H1 (cell line): ENCODE measurements at regions not wholly inside any gene's neighbourhood (a gene's known extent, or its start where the extent isn't known, plus 50 kb on each side); places are given as distances from the start of the nearest gene placed in this dataset.

ENCODE experiments used
- CTCF ChIA-PET: fragments of 300-600 bp; sonication (Branson Sonifier 250); formaldehyde crosslinking; loops from one replicate; lab custom pipeline; 2021; ENCODE audit not compliant: partially characterized antibody; lab: Charles Lee
- POLR2A ChIA-PET: fragments of 300-600 bp; sonication (Branson Sonifier 250); formaldehyde crosslinking; loops from one replicate; lab custom pipeline; 2021; ENCODE audit warnings: inconsistent platforms; ENCODE audit not compliant: partially characterized antibody; lab: Charles Lee
- DNase-seq, 2 experiments: peaks; one replicate each; pipeline versions ENCODE4 v3.0.0 to v3.0.0-alpha.2; 2010 to 2022; ENCODE audit warnings: low spot score in 2 of 2, low read depth in 1 of 2, mixed read lengths in 1 of 2
- FAIRE-seq: peaks from 2 replicates; lab custom pipeline; 2011; peaks lifted over from hg19 to GRCh38; lab: Jason Lieb, UNC
- H2AFZ ChIP-seq: 2 replicates; pipeline ENCODE4 v1.8.1; 2012; ENCODE audit warnings: low read length, inconsistent platforms
- H2AK5ac ChIP-seq: 2 replicates; pipeline ENCODE4 v1.6.1; 2013; ENCODE audit warnings: low read depth, low read length
- H2BK120ac ChIP-seq: replicated peaks from 2 replicates; pipeline ENCODE3; 2013; ENCODE audit warnings: low read depth, low read length, inconsistent platforms
- H2BK12ac ChIP-seq: 2 replicates; pipeline ENCODE4 v1.6.1; 2013; ENCODE audit warnings: low read depth, low read length
- H2BK15ac ChIP-seq: 2 replicates; pipeline ENCODE4 v1.6.1; 2013; ENCODE audit warnings: low read length
- H2BK20ac ChIP-seq: 2 replicates; pipeline ENCODE4 v1.6.1; 2013; ENCODE audit warnings: low read length
- H2BK5ac ChIP-seq: 2 replicates; pipeline ENCODE4 v1.6.1; 2013; ENCODE audit warnings: low read depth, low read length
- H3K14ac ChIP-seq: 2 replicates; pipeline ENCODE4 v1.6.1; 2013; ENCODE audit warnings: inconsistent platforms; ENCODE audit not compliant: insufficient read length
- H3K18ac ChIP-seq: 2 replicates; pipeline ENCODE4 v1.6.1; 2013; ENCODE audit warnings: low read length; ENCODE audit errors: extremely low read depth
- H3K23ac ChIP-seq: 2 replicates; pipeline ENCODE4 v1.6.1; 2013; ENCODE audit warnings: inconsistent platforms; ENCODE audit not compliant: insufficient read length
- H3K23me2 ChIP-seq: 2 replicates; pipeline ENCODE4 v1.6.1; 2013; ENCODE audit warnings: low read depth, low read length
- H3K27ac ChIP-seq: 2 replicates; pipeline ENCODE4 v1.6.1; 2011; ENCODE audit warnings: low read depth, low read length, inconsistent platforms
- H3K27me3 ChIP-seq, 4 experiments: replicated peaks in 1 of 4; 1 replicate in 1 of 4; 2 replicates in 3 of 4; pipeline versions ENCODE4 v1.6.1 to v1.8.1; 2011 to 2013; ENCODE audit warnings: low read length in 3 of 4, mild to moderate bottlenecking in 3 of 4, inconsistent platforms in 2 of 4, mixed read lengths in 2 of 4, moderate library complexity in 1 of 4; ENCODE audit not compliant: control insufficient read depth in 3 of 4, insufficient read depth in 3 of 4; ENCODE audit errors: extremely low read depth in 1 of 4
- H3K36me3 ChIP-seq, 4 experiments: 2 replicates each; pipeline versions ENCODE4 v1.6.1 to v1.8.1; 2011 to 2013; ENCODE audit warnings: mild to moderate bottlenecking in 4 of 4, low read length in 3 of 4, moderate library complexity in 2 of 4, control low read depth in 1 of 4, inconsistent platforms in 1 of 4; ENCODE audit not compliant: insufficient read depth in 4 of 4, control insufficient read depth in 2 of 4
- H3K4ac ChIP-seq: replicated peaks from 2 replicates; pipeline ENCODE3; 2013; ENCODE audit warnings: low read length, low read depth, mixed read lengths, inconsistent platforms; ENCODE audit not compliant: insufficient read length
- H3K4me1 ChIP-seq, 4 experiments: replicated peaks in 1 of 4; 1 replicate in 1 of 4; 2 replicates in 3 of 4; pipeline versions ENCODE4 v1.6.1 to v1.8.1; 2011 to 2013; ENCODE audit warnings: low read length in 3 of 4, inconsistent platforms in 2 of 4, mixed read lengths in 1 of 4; ENCODE audit not compliant: insufficient read depth in 4 of 4, control insufficient read depth in 3 of 4
- H3K4me2 ChIP-seq, 2 experiments: 2 replicates each; pipeline versions ENCODE4 v1.6.1 to v1.8.1; 2011 to 2013; ENCODE audit warnings: low read depth in 2 of 2, low read length in 2 of 2, control low read depth in 1 of 2, inconsistent platforms in 1 of 2, mild to moderate bottlenecking in 1 of 2; ENCODE audit not compliant: insufficient read depth in 1 of 2
- H3K4me3 ChIP-seq, 4 experiments: fragments of 200-600, 300-600 bp in 1 of 4; sonication (generic), shearing (Covaris generic), sonication (Bioruptor Twin) in 1 of 4; 2 replicates each; pipeline versions ENCODE4 v1.5.1 to v1.8.1; 2011 to 2016; ENCODE audit warnings: low read length in 4 of 4, low read depth in 3 of 4, control low read depth in 2 of 4, inconsistent platforms in 2 of 4, mild to moderate bottlenecking in 2 of 4, mixed read lengths in 1 of 4, moderate library complexity in 1 of 4; ENCODE audit not compliant: insufficient read depth in 2 of 4; ENCODE audit errors: extremely low read depth in 1 of 4
- H3K56ac ChIP-seq: replicated peaks from 2 replicates; pipeline ENCODE3; 2013; ENCODE audit warnings: low read depth, mild to moderate bottlenecking, mixed read lengths, low read length, inconsistent platforms; ENCODE audit not compliant: insufficient read length
- H3K79me1 ChIP-seq: 2 replicates; pipeline ENCODE4 v1.6.1; 2013; ENCODE audit warnings: low read depth, low read length, control low read depth
- H3K79me2 ChIP-seq, 2 experiments: 2 replicates each; pipeline versions ENCODE4 v1.6.1 to v1.8.1; 2012 to 2013; ENCODE audit warnings: low read length in 2 of 2, mild to moderate bottlenecking in 2 of 2, inconsistent platforms in 1 of 2; ENCODE audit not compliant: insufficient read depth in 2 of 2, control insufficient read depth in 1 of 2
- H3K9ac ChIP-seq, 4 experiments: replicated peaks in 1 of 4; 1 replicate in 1 of 4; 2 replicates in 3 of 4; pipeline versions ENCODE4 v1.6.1 to v1.8.1; 2011 to 2013; ENCODE audit warnings: low read depth in 3 of 4, low read length in 3 of 4, control low read depth in 2 of 4, mild to moderate bottlenecking in 2 of 4, moderate library complexity in 2 of 4, inconsistent platforms in 1 of 4; ENCODE audit errors: extremely low read depth in 1 of 4
- H3K9me3 ChIP-seq, 2 experiments: 2 replicates each; pipeline versions ENCODE4 v1.6.1 to v1.8.1; 2012 to 2013; ENCODE audit warnings: mild to moderate bottlenecking in 2 of 2, moderate library complexity in 2 of 2, control low read depth in 1 of 2, inconsistent platforms in 1 of 2, low read depth in 1 of 2, low read length in 1 of 2, mixed read lengths in 1 of 2; ENCODE audit not compliant: insufficient read depth in 2 of 2
- H4K20me1 ChIP-seq, 2 experiments: replicated peaks in 1 of 2; 2 replicates each; pipeline versions ENCODE3 to v1.8.1; 2011 to 2013; ENCODE audit warnings: inconsistent platforms in 2 of 2, low read length in 2 of 2, mild to moderate bottlenecking in 1 of 2; ENCODE audit not compliant: insufficient read depth in 2 of 2, control insufficient read depth in 1 of 2
- H4K5ac ChIP-seq: 2 replicates; pipeline ENCODE4 v1.6.1; 2013; ENCODE audit warnings: low read length, low read depth, mixed read lengths, inconsistent platforms; ENCODE audit not compliant: insufficient read length
- H4K8ac ChIP-seq: 2 replicates; pipeline ENCODE4 v1.8.0; 2013; ENCODE audit warnings: mild to moderate bottlenecking, moderate library complexity, low read length, inconsistent platforms; ENCODE audit not compliant: insufficient read depth; ENCODE audit errors: extremely low read depth
- H4K91ac ChIP-seq: replicated peaks from 2 replicates; pipeline ENCODE3; 2013; ENCODE audit warnings: low read length, mixed read lengths, inconsistent platforms; ENCODE audit not compliant: insufficient read length
- ASH2L ChIP-seq: fragments of 200-600, 300-600 bp; sonication (generic); IDR thresholded peaks from one replicate; pipeline ENCODE4 v1.7.1; 2017; ENCODE audit warnings: low read length
- CHD1 ChIP-seq: IDR thresholded peaks from 2 replicates; pipeline ENCODE4 v1.6.1; 2012; ENCODE audit warnings: low read depth, low read length, improper control_type of control experiment
- CHD2 ChIP-seq: IDR thresholded peaks from 2 replicates; pipeline ENCODE4 v1.6.1; 2012; ENCODE audit warnings: low read length, improper control_type of control experiment
- GABPA ChIP-seq: IDR thresholded peaks from 2 replicates; pipeline ENCODE4 v1.6.1; 2011; ENCODE audit warnings: mild to moderate bottlenecking, low read length, moderate library complexity, borderline replicate concordance; ENCODE audit not compliant: insufficient read depth
- KDM4A ChIP-seq: IDR thresholded peaks from one replicate; pipeline ENCODE4 v1.7.1; 2012; ENCODE audit warnings: low read depth, mild to moderate bottlenecking, moderate library complexity, low read length, inconsistent platforms; ENCODE audit not compliant: severe bottlenecking
- POLR2A ChIP-seq, 2 experiments: IDR thresholded peaks; 1 replicate in 1 of 2; 2 replicates in 1 of 2; pipeline ENCODE4 v1.6.1; 2011; ENCODE audit warnings: low read depth in 2 of 2, low read length in 2 of 2, mild to moderate bottlenecking in 2 of 2; ENCODE audit errors: control extremely low read depth in 1 of 2
- SIX5 ChIP-seq: IDR thresholded peaks from 2 replicates; pipeline ENCODE4 v1.6.1; 2011; ENCODE audit warnings: mild to moderate bottlenecking, low read depth, low read length
- TBP ChIP-seq: IDR thresholded peaks from 2 replicates; pipeline ENCODE4 v1.6.1; 2011; ENCODE audit warnings: low read depth, low read length, improper control_type of control experiment
- TEAD4 ChIP-seq: IDR thresholded peaks from 2 replicates; pipeline ENCODE4 v1.6.1; 2012; ENCODE audit warnings: low read depth, low read length, inconsistent platforms, mixed read lengths
- ZNF274 ChIP-seq: IDR thresholded peaks from 2 replicates; pipeline ENCODE4 v1.7.0; 2012; ENCODE audit warnings: low read length, borderline replicate concordance; ENCODE audit errors: extremely low read depth
- WGBS, 2 experiments: shearing (Covaris generic) in 1 of 2; methylation state at CpG; one replicate each; pipeline versions ENCODE4 v1.1.6 to v1.1.7; 2013 to 2015; ENCODE audit warnings: low lambda C conversion rate in 2 of 2, mixed read lengths in 2 of 2, inconsistent platforms in 1 of 2, low coverage in 1 of 2, missing lambda C conversion rate in 1 of 2; ENCODE audit not compliant: insufficient replicate concordance in 2 of 2, insufficient coverage in 1 of 2, insufficient read length in 1 of 2; ENCODE audit errors: extremely low coverage in 1 of 2, missing lambda C conversion rate in 1 of 2; 5-methylcytosine and 5-hydroxymethylcytosine counted together
- TF ChIP-seq, protein P1 (sequence below): IDR thresholded peaks from 2 replicates; pipeline ENCODE4 v1.6.1; 2012; ENCODE audit warnings: inconsistent platforms

DNA sequence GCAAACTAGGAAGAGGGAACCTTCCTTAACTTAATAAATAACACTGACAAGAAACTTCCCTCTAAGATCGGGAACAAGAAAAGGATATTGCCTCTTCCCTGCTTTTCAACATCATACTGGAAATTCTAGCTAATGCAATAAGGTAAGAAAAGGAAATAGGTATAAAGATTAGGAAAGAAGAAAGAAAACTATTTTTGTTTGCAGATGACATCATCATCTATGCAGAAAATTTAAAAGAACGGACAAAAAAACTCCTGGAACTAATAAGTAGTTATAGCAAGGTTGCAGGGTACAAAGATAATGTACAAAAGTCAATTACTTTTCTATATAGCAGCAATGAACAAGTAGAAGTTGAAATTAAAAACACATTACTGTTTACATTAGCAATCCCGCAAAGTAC, 164.8 kb downstream of the WDR11 start:
- no peaks in the 10 kb centered on the region for H3K4me1 ChIP-seq
- no peak overlapping the region for H2BK20ac ChIP-seq
- H2BK5ac ChIP-seq = no peak overlapping the region
- ChIA-PET CTCF (interaction anchor here (0.7 kb wide), 1 partner anchor 212 kb away, joined by 3 read pairs; no protein-coding TSS in a partner anchor), POLR2A (no interaction called here)
- peaks cover 0 to 2% of the 10 kb centered on the region in 2 experiments; a peak in 1 of 4 replicates for H3K9me3 ChIP-seq
- H4K8ac ChIP-seq = no peak overlapping the region
- no peak overlapping the region for H2AK5ac ChIP-seq
- no peak overlapping the region for H3K4me3 ChIP-seq
- no peaks in the 10 kb centered on the region for H3K27me3 ChIP-seq
- H3K14ac ChIP-seq = no peak overlapping the region
- H3K4ac ChIP-seq = no peak overlapping the region
- no peak overlapping the region for H3K4me2 ChIP-seq
- no peak overlapping the region for H3K23ac ChIP-seq
- no peak overlapping the region for H4K91ac ChIP-seq
- H3K18ac ChIP-seq = no peak overlapping the region
- no peaks in the 10 kb centered on the region for H3K79me1 ChIP-seq
- no peaks in the 10 kb centered on the region for H4K20me1 ChIP-seq
- H2AFZ ChIP-seq = no peak overlapping the region
- no peak overlapping the region for H3K27ac ChIP-seq
- TF ChIP-seq ASH2L (no peak), POLR2A (IDR thresholded peaks at IDR 0.05; ENCODE audit: control extremely low read depth in 1 of 2, low read depth in 2 of 2, low read length in 2 of 2) (no peak), KDM4A (no peak), CHD1 (no peak), TEAD4 (no peak), CHD2 (no peak), ZNF274 (no peak), TBP (no peak), SIX5 (no peak), GABPA (no peak)
- TF ChIP-seq, protein P1, sequence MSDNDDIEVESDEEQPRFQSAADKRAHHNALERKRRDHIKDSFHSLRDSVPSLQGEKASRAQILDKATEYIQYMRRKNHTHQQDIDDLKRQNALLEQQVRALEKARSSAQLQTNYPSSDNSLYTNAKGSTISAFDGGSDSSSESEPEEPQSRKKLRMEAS = no peak
- H2BK12ac ChIP-seq = no peak overlapping the region
- FAIRE-seq (no peak), DNase-seq (no peak)
- H3K9ac ChIP-seq = no peak overlapping the region
- H3K23me2 ChIP-seq = no peaks in the 10 kb centered on the region
- no peaks in the 10 kb centered on the region for H3K79me2 ChIP-seq
- no peak overlapping the region for H2BK120ac ChIP-seq
- 77% methylated on average over 3 of the region's 3 CpGs; no CpG with 5 or more reads in 1 of the 2 experiments for WGBS, 2 experiments
- no peak overlapping the region for H3K56ac ChIP-seq
- no peaks in the 10 kb centered on the region for H3K36me3 ChIP-seq
- no peak overlapping the region for H2BK15ac ChIP-seq
- no peak overlapping the region for H4K5ac ChIP-seq
